Erythroblast (primary cell): ENCODE measurements at regions not wholly inside any gene's neighbourhood (a gene's known extent, or its start where the extent isn't known, plus 50 kb on each side); places are given as distances from the start of the nearest gene placed in this dataset.

Source experiments
- GATA1 ChIP-seq: IDR thresholded peaks from 2 replicates; pipeline ENCODE4 v1.6.1; 2011; ENCODE audit warnings: low read depth, mild to moderate bottlenecking, control low read depth, low read length, moderate library complexity
- POLR2A ChIP-seq: IDR thresholded peaks from 2 replicates; pipeline ENCODE4 v1.6.1; 2011; ENCODE audit warnings: mild to moderate bottlenecking, low read length

- no peak for TF ChIP-seq POLR2A
- no peak for TF ChIP-seq GATA1
Measured at GRCh38 chr15:70279096-70279495, 181.4 kb upstream of the TLE3 start.
